ENCODE measurements at regions not wholly inside any gene's neighbourhood (a gene's known extent, or its start where the extent isn't known, plus 50 kb on each side); places are given as distances from the start of the nearest gene placed in this dataset.

DNA sequence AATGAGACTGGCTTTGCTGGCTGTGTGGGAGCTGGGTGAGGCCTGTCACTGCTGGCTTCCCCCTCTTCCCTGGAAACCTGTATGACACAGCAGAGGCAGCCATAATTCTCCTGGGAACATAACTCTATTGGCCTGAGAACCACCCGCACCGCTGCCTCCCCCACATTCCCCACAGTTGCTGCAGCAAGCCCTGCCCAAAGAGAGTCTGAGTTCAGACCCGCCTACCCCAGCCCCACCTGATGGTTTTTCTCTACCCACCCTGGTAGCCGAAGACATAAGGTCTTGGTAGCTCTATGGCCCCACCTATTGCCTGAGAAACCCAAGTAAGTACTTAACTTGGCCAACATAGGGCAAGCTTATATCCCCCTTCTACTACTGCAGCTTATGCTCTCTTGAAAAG, 174.8 kb downstream of the C11orf91 start:
- no peak overlapping the region for H3K4me3 ChIP-seq
- intact Hi-C loops (cut with DNase I) = no loop called here
- no peaks in the 10 kb centered on the region for H3K36me3 ChIP-seq
- DNase-seq = no peak
- no peak overlapping the region for H3K27ac ChIP-seq
- H3K9me3 ChIP-seq = peaks cover 0 to 4% (median 0%) of the 10 kb centered on the region in 3 donors
- H3K27me3 ChIP-seq = peaks cover 0 to 28% (median 0%) of the 10 kb centered on the region in 4 donors
- no peak for TF ChIP-seq POLR2A (IDR thresholded peaks at IDR 0.05)
- TF ChIP-seq, protein P1, sequence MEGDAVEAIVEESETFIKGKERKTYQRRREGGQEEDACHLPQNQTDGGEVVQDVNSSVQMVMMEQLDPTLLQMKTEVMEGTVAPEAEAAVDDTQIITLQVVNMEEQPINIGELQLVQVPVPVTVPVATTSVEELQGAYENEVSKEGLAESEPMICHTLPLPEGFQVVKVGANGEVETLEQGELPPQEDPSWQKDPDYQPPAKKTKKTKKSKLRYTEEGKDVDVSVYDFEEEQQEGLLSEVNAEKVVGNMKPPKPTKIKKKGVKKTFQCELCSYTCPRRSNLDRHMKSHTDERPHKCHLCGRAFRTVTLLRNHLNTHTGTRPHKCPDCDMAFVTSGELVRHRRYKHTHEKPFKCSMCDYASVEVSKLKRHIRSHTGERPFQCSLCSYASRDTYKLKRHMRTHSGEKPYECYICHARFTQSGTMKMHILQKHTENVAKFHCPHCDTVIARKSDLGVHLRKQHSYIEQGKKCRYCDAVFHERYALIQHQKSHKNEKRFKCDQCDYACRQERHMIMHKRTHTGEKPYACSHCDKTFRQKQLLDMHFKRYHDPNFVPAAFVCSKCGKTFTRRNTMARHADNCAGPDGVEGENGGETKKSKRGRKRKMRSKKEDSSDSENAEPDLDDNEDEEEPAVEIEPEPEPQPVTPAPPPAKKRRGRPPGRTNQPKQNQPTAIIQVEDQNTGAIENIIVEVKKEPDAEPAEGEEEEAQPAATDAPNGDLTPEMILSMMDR (IDR thresholded peaks at IDR 0.05) = no peak
- 63 to 83% methylated on average over 2 to 3 of the region's 4 CpGs for WGBS, 2 donors
- H3K4me1 ChIP-seq = no peaks in the 10 kb centered on the region

DNA sequence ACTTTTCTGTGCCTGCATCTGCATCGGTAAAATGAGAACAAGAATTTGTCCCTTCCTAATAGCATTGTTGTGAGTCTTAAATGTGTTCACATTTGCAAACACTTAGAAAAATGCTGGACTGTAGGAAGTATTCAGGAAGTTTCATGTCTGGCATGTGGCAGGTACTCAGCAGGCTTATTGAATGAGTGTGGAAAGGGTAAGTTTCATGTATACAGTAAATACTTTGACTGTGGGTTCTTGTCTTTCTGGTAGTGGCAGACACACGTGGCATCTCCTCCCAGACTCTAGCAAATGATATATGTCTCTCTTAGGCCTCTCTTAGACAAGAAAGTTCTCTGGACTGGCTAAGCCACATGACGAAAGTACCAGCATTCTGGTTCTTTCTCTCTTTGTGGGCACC, 179.2 kb downstream of the C11orf91 start:
- intact Hi-C loops (cut with DNase I) = no loop called here
- H3K4me3 ChIP-seq = no peak overlapping the region
- DNase-seq = no peak
- no peaks in the 10 kb centered on the region for H3K36me3 ChIP-seq
- peaks cover 0 to 38% (median 0%) of the 10 kb centered on the region in 4 donors for H3K27me3 ChIP-seq
- no peaks in the 10 kb centered on the region for H3K4me1 ChIP-seq
- 75 to 78% methylated on average over 3 of the region's 3 CpGs for WGBS, 2 donors
- no peak overlapping the region for H3K27ac ChIP-seq
- no peak for TF ChIP-seq POLR2A (IDR thresholded peaks at IDR 0.05)
- TF ChIP-seq, protein P1 (IDR thresholded peaks at IDR 0.05) = no peak
- peaks cover 0 to 3% (median 0%) of the 10 kb centered on the region in 3 donors for H3K9me3 ChIP-seq

DNA sequence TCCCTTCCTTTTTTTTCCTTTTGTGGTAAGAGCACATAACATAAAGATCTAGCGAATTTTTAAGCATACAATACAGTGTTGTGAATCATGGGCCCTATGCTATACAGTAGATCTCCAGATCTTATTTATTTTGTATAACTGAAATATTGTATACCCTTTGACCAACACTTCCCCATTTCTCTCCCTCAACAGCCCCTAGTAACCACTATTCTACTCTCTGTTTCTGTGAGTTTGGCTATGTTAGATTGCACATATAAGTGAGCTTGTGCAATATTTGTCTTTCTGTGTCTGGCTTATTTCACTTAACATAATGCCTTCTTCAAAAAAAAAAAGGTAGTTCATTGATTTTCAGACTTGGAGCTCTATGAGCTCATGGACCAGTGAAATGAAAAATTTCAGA, 180.5 kb downstream of the C11orf91 start:
- H3K27me3 ChIP-seq = peaks cover 0 to 25% (median 0%) of the 10 kb centered on the region in 4 donors
- H3K4me3 ChIP-seq = no peak overlapping the region
- no peak for DNase-seq
- no peaks in the 10 kb centered on the region for H3K9me3 ChIP-seq
- TF ChIP-seq, protein P1 (IDR thresholded peaks at IDR 0.05) = no peak
- TF ChIP-seq POLR2A (IDR thresholded peaks at IDR 0.05) = no peak
- H3K4me1 ChIP-seq = no peaks in the 10 kb centered on the region
- H3K36me3 ChIP-seq = no peaks in the 10 kb centered on the region
- intact Hi-C loops (cut with DNase I) = no loop called here
- 25 to 53% methylated on average over 1 of the region's 1 CpG for WGBS, 2 donors
- no peak overlapping the region for H3K27ac ChIP-seq

DNA sequence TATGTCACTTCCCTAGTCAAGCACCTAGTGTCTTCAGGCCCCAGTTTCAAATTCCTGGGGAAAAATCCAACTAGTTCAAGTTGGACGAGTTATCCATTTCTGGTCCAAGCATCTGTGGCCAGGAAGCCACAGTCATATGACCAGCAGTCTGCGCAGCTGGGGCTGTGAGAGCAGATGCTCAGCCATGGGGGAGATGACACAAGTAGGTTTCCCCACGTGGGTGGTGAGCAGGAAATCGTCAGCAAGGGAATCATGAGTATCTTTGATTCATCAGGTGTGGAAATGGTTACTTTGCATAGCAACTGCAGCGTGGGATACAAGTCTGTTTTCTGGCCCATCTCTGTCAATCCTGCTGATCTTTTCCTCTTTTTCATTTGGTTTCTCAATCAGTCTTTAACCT, 185.3 kb downstream of the C11orf91 start:
- Histone ChIP-seq H3K27ac (no peak overlapping the region), H3K27me3 (peaks cover 0 to 33% (median 0%) of the 10 kb centered on the region in 4 donors), H3K36me3 (no peaks in the 10 kb centered on the region), H3K4me3 (no peak overlapping the region), H3K4me1 (no peaks in the 10 kb centered on the region), H3K9me3 (no peaks in the 10 kb centered on the region)
- intact Hi-C loops (cut with DNase I) = no loop called here
- no peak for DNase-seq
- TF ChIP-seq, protein P1 (IDR thresholded peaks at IDR 0.05) = no peak
- TF ChIP-seq POLR2A (IDR thresholded peaks at IDR 0.05) = no peak
- WGBS, 2 donors = 44 to 52% methylated on average over 4 to 5 of the region's 5 CpGs

DNA sequence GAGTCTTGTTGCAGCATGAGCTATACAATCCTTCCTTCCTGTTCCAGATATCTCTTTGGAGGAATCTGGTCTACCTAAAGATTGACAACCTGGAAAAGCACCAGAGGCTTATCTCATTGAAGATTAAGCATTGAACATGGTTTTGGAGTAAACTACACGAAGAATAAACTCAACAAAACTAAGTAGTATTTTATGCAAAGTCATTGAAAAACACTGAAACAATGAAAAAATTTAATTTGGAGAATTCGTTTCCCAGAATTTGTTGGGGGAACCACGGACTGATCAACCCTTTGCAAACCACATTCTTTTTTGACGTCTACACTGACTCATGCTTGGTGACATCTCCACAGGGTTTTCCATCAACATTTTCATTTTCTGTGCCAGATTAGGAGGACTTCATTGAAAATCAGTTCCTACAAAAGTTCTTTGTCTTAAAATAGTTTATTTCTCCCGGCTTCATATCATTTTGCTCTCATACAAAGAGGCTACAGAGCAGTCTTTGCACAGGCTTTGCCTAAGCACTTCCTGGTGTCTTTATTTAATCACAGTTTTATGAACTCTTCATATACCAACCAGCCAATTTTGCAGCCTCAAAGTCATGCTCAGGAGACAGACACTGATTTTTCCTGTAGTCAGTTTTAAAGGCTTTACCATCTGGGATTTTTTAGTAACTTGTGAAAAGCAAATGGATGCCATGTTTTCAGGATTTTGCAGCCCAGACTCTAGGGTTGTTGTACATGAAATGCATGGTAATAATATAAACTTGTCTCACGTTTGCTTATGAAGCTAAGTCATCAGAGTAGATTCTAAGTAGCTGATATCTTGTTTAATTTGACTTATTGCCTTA, 186.3 kb downstream of the C11orf91 start:
- Histone ChIP-seq H3K36me3 (no peaks in the 10 kb centered on the region), H3K4me1 (no peaks in the 10 kb centered on the region), H3K9me3 (no peaks in the 10 kb centered on the region), H3K4me3 (no peak overlapping the region), H3K27me3 (peaks cover 0 to 33% (median 0%) of the 10 kb centered on the region in 4 donors), H3K27ac (no peak overlapping the region)
- DNase-seq = no peak
- TF ChIP-seq, protein P1 (IDR thresholded peaks at IDR 0.05) = no peak
- TF ChIP-seq POLR2A (IDR thresholded peaks at IDR 0.05) = no peak
- intact Hi-C loops (cut with DNase I) = no loop called here
- 68 to 72% methylated on average over 6 of the region's 6 CpGs for WGBS, 2 donors
